ENCODE measurements at regions not wholly inside any gene's neighbourhood (a gene's known extent, or its start where the extent isn't known, plus 50 kb on each side); places are given as distances from the start of the nearest gene placed in this dataset.

DNA sequence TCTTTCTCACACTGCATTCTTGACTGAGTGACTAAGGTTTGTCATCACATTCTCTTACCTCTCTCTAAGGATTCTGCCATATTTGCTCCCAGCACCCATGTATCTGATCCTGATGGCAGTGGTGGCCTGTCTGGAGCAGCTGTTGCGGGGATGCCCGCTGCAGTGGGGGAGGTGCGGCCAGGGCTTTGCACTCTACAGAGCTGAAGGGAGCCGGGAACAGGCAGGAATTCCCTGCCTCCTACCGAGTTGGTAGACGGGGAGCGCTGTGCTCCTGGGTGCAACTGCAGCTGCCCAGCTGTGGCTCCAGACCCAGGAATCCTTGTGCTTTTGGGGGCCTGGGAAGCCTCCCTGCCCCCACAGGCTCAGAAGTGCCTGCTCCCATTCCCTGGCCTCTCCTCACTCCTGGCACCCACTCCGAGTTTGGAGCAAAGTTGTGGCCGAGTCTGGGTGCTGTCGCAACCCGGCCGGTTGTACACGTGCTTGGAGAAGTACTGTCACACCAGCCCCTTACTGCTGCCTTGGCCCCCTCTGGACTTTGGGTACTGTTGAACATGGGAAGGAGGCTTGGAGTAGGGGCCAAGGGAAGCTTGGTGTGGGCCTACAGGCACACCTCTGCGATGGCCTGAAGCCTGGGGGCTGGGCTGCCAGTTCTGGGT lies 106.9 kb upstream of the OR4E1 start:
- WGBS, result 81% methylated on average over 14 of the region's 14 CpGs
- DNase-seq (ENCODE audit: low spot score), result no peak
- Histone ChIP-seq H3K9me3 (ENCODE audit: control insufficient read depth in 4 of 4, low read length in 3 of 4) (no peaks in the 10 kb centered on the region), H3K9ac (ENCODE audit: low read depth in 1 of 2, low read length in 2 of 2) (no peak overlapping the region), H3K36me3 (ENCODE audit: control insufficient read depth in 4 of 4, insufficient read depth in 3 of 4, low read depth in 1 of 4, low read length in 3 of 4) (no peaks in the 10 kb centered on the region), H3K27ac (ENCODE audit: low read depth in 1 of 2, low read length in 2 of 2) (no peak overlapping the region), H3K4me3 (ENCODE audit: low read depth in 1 of 3, low read length in 3 of 3) (no peak overlapping the region), H3K27me3 (ENCODE audit: control insufficient read depth in 4 of 4, insufficient read depth in 4 of 4, low read length in 3 of 4) (no peaks in the 10 kb centered on the region), H3K4me1 (ENCODE audit: control insufficient read depth in 4 of 4, insufficient read depth in 4 of 4, low read length in 3 of 4) (no peaks in the 10 kb centered on the region)
- TF ChIP-seq EGR1 (IDR thresholded peaks at IDR 0.05; ENCODE audit: low read depth in 2 of 2) (no peak), REST (IDR thresholded peaks at IDR 0.05) (no peak), ZBTB33 (IDR thresholded peaks at IDR 0.05) (no peak)

- Histone ChIP-seq H3K9ac (ENCODE audit: low read depth in 1 of 2, low read length in 2 of 2) (no peak overlapping the region), H3K4me1 (ENCODE audit: control insufficient read depth in 4 of 4, insufficient read depth in 4 of 4, low read length in 3 of 4) (no peaks in the 10 kb centered on the region), H3K36me3 (ENCODE audit: control insufficient read depth in 4 of 4, insufficient read depth in 3 of 4, low read depth in 1 of 4, low read length in 3 of 4) (no peaks in the 10 kb centered on the region), H3K27ac (ENCODE audit: low read depth in 1 of 2, low read length in 2 of 2) (no peak overlapping the region), H3K4me3 (ENCODE audit: low read depth in 1 of 3, low read length in 3 of 3) (no peak overlapping the region), H3K9me3 (ENCODE audit: control insufficient read depth in 4 of 4, low read length in 3 of 4) (no peaks in the 10 kb centered on the region), H3K27me3 (ENCODE audit: control insufficient read depth in 4 of 4, insufficient read depth in 4 of 4, low read length in 3 of 4) (no peaks in the 10 kb centered on the region)
- DNase-seq (ENCODE audit: low spot score), result no peak
- TF ChIP-seq YY1 (IDR thresholded peaks at IDR 0.05) (no peak), FOXA2 (IDR thresholded peaks at IDR 0.05) (no peak), ATF3 (IDR thresholded peaks at IDR 0.05) (no peak), REST (IDR thresholded peaks at IDR 0.05) (no peak), RXRA (IDR thresholded peaks at IDR 0.05) (no peak), JUND (IDR thresholded peaks at IDR 0.05) (no peak), HNF4A (conservative IDR thresholded peaks at IDR 0.05) (no peak), TAF1 (conservative IDR thresholded peaks at IDR 0.05) (no peak), RAD21 (IDR thresholded peaks at IDR 0.05) (no peak), SP1 (IDR thresholded peaks at IDR 0.05) (no peak), EGR1 (IDR thresholded peaks at IDR 0.05; ENCODE audit: low read depth in 2 of 2) (no peak), GABPA (IDR thresholded peaks at IDR 0.05 in 1 of 2, conservative IDR thresholded peaks at IDR 0.05 in 1 of 2) (no peak), HNF4G (IDR thresholded peaks at IDR 0.05) (no peak)
- TF ChIP-seq, protein P1, sequence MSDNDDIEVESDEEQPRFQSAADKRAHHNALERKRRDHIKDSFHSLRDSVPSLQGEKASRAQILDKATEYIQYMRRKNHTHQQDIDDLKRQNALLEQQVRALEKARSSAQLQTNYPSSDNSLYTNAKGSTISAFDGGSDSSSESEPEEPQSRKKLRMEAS (IDR thresholded peaks at IDR 0.05), result no peak
- TF ChIP-seq, protein P2, sequence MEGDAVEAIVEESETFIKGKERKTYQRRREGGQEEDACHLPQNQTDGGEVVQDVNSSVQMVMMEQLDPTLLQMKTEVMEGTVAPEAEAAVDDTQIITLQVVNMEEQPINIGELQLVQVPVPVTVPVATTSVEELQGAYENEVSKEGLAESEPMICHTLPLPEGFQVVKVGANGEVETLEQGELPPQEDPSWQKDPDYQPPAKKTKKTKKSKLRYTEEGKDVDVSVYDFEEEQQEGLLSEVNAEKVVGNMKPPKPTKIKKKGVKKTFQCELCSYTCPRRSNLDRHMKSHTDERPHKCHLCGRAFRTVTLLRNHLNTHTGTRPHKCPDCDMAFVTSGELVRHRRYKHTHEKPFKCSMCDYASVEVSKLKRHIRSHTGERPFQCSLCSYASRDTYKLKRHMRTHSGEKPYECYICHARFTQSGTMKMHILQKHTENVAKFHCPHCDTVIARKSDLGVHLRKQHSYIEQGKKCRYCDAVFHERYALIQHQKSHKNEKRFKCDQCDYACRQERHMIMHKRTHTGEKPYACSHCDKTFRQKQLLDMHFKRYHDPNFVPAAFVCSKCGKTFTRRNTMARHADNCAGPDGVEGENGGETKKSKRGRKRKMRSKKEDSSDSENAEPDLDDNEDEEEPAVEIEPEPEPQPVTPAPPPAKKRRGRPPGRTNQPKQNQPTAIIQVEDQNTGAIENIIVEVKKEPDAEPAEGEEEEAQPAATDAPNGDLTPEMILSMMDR (IDR thresholded peaks at IDR 0.05; ENCODE audit: low read depth, low read length, missing input control), result no peak
- 75% methylated on average over 1 of the region's 1 CpG for WGBS
These were observed 98.1 kb upstream of the OR4E1 start for GRCh38 chr14:21771671-21772070.

Data from liver (tissue), 8 donors.